HCT116 (cell line): ENCODE measurements at regions not wholly inside any gene's neighbourhood (a gene's known extent, or its start where the extent isn't known, plus 50 kb on each side); places are given as distances from the start of the nearest gene placed in this dataset.

Experiments
- ATAC-seq: fragments of 200-7000 bp; cut with Tn5 transposase; 2 replicates; pipeline ENCODE4 v1.9.1; 2020; ENCODE audit warnings: mild to moderate bottlenecking, moderate library complexity
- BruUV-seq: library from RNA; stranded (reverse); fragments of 400-500 nt; replicated peaks from 2 replicates; lab custom pipeline; 2021; lab: Mats Ljungman, UMichigan
- CTCF ChIA-PET: fragments of 300-600 bp; sonication (Branson Sonifier 250); formaldehyde crosslinking; loops from one replicate; lab custom pipeline; 2021; ENCODE audit warnings: antibody characterized with exemption; lab: Charles Lee
- POLR2A ChIA-PET: fragments of 300-600, 350-600 bp; sonication (Branson Sonifier 250); formaldehyde crosslinking; loops from one replicate; lab custom pipeline; 2021; ENCODE audit warnings: antibody characterized with exemption; lab: Charles Lee
- RAD21 ChIA-PET, 2 experiments: fragments of 300-600 bp; sonication (Branson Sonifier 250); formaldehyde crosslinking; loops; one replicate each; lab custom pipeline; 2023; ENCODE audit warnings: low total read pairs in 2 of 2; ENCODE audit not compliant: uncharacterized antibody in 2 of 2, unreplicated experiment in 2 of 2, low non-redundant PET in 1 of 2; lab: Charles Lee
- DNase-seq: peaks from one replicate; pipeline ENCODE4 v3.0.0-alpha.2; 2010; ENCODE audit warnings: low read depth, low spot score
- H2AFZ ChIP-seq: fragments of 200-600 bp; shearing (Covaris generic), sonication (generic); 2 replicates; pipeline ENCODE4 v1.6.1; 2017; ENCODE audit warnings: low read depth, mixed run types, mixed read lengths, antibody characterized with exemption, low read length; ENCODE audit not compliant: poor library complexity, severe bottlenecking
- H3K27ac ChIP-seq: 2 replicates; pipeline ENCODE4 v1.5.1; 2012; ENCODE audit warnings: low read depth, low read length
- H3K27me3 ChIP-seq: fragments of 200-600 bp; sonication (generic); 2 replicates; pipeline ENCODE4 v1.6.1; 2016; ENCODE audit warnings: mixed run types, low read length, mixed read lengths; ENCODE audit not compliant: insufficient read depth
- H3K36me3 ChIP-seq, 2 experiments: fragments of 200-500 bp in 1 of 2; fragments of 200-600 bp in 1 of 2; sonication (Bioruptor generic) in 1 of 2; sonication (generic) in 1 of 2; 2 replicates each; pipeline versions ENCODE4 v1.5.1 to v1.6.1; 2014 to 2016; ENCODE audit warnings: low read length in 2 of 2, inconsistent platforms in 1 of 2, mixed read lengths in 1 of 2, mixed run types in 1 of 2; ENCODE audit not compliant: insufficient read depth in 2 of 2, control insufficient read depth in 1 of 2
- H3K4me1 ChIP-seq, 2 experiments: fragments of 200-600 bp in 1 of 2; sonication (generic) in 1 of 2; 2 replicates each; pipeline versions ENCODE4 v1.5.1 to v1.6.1; 2012 to 2017; ENCODE audit warnings: low read length in 2 of 2, inconsistent platforms in 1 of 2, mild to moderate bottlenecking in 1 of 2, mixed read lengths in 1 of 2, mixed run types in 1 of 2, moderate library complexity in 1 of 2; ENCODE audit not compliant: insufficient read depth in 2 of 2, control insufficient read depth in 1 of 2
- H3K4me2 ChIP-seq: fragments of 200-600 bp; sonication (generic); 2 replicates; pipeline ENCODE4 v1.6.1; 2017; ENCODE audit warnings: mixed run types, low read length, mixed read lengths
- H3K4me3 ChIP-seq, 2 experiments: fragments of 200-600 bp in 1 of 2; sonication (generic) in 1 of 2; replicated peaks in 1 of 2; 2 replicates each; pipeline ENCODE4 v1.5.1; 2011 to 2016; ENCODE audit warnings: low read length in 2 of 2, control low read depth in 1 of 2, low read depth in 1 of 2, mild to moderate bottlenecking in 1 of 2, mixed read lengths in 1 of 2, mixed run types in 1 of 2
- H3K79me2 ChIP-seq: fragments of 200-600 bp; sonication (generic); 2 replicates; pipeline ENCODE4 v1.6.1; 2017; ENCODE audit warnings: mild to moderate bottlenecking, mixed run types, low read length, moderate library complexity, mixed read lengths; ENCODE audit not compliant: insufficient read depth
- H3K9ac ChIP-seq: fragments of 200-600 bp; sonication (generic); 2 replicates; pipeline ENCODE4 v1.6.1; 2016; ENCODE audit warnings: low read length, mixed read lengths
- H3K9me2 ChIP-seq: fragments of 200-600 bp; sonication (generic), shearing (Covaris generic); 2 replicates; pipeline ENCODE4 v1.6.1; 2017; ENCODE audit warnings: mixed run types, mild to moderate bottlenecking, moderate library complexity; ENCODE audit not compliant: insufficient read depth
- H3K9me3 ChIP-seq, 2 experiments: fragments of 200-500 bp in 1 of 2; fragments of 200-600 bp in 1 of 2; sonication (Bioruptor generic) in 1 of 2; sonication (generic) in 1 of 2; 2 replicates each; pipeline ENCODE4 v1.6.1; 2014 to 2017; ENCODE audit warnings: low read length in 2 of 2, mixed read lengths in 2 of 2, inconsistent platforms in 1 of 2, low read depth in 1 of 2, mild to moderate bottlenecking in 1 of 2, mixed run types in 1 of 2, moderate library complexity in 1 of 2; ENCODE audit not compliant: control insufficient read depth in 1 of 2, insufficient read depth in 1 of 2
- H4K20me1 ChIP-seq: fragments of 200-600 bp; sonication (generic), shearing (Covaris generic); 2 replicates; pipeline ENCODE4 v1.6.1; 2017; ENCODE audit warnings: mixed run types, mild to moderate bottlenecking, moderate library complexity; ENCODE audit not compliant: insufficient read depth
- CBX3 ChIP-seq: IDR thresholded peaks from 2 replicates; pipeline ENCODE4 v1.6.1; 2012; ENCODE audit warnings: low read depth
- EGR1 ChIP-seq: IDR thresholded peaks from 2 replicates; pipeline ENCODE4 v1.6.1; 2012; ENCODE audit warnings: low read depth
- EZH2phosphoT487 ChIP-seq: fragments of 200-600 bp; IDR thresholded peaks from 2 replicates; pipeline ENCODE4 v1.6.1; 2018; ENCODE audit warnings: antibody characterized with exemption, borderline replicate concordance
- JUND ChIP-seq: IDR thresholded peaks from 2 replicates; pipeline ENCODE4 v1.6.1; 2012
- POLR2A ChIP-seq: IDR thresholded peaks from 2 replicates; pipeline ENCODE4 v1.7.0; 2011; ENCODE audit warnings: borderline replicate concordance; ENCODE audit not compliant: insufficient read depth, insufficient read length; ENCODE audit errors: extremely low read depth
- POLR2AphosphoS5 ChIP-seq: IDR thresholded peaks from 2 replicates; pipeline ENCODE4 v1.6.1; 2011; ENCODE audit warnings: mild to moderate bottlenecking, low read depth, low read length, moderate library complexity
- SIN3A ChIP-seq: IDR thresholded peaks from 2 replicates; pipeline ENCODE4 v1.6.1; 2012; ENCODE audit warnings: low read depth
- TCF7L2 ChIP-seq: IDR thresholded peaks from 2 replicates; pipeline ENCODE4 v1.7.0; 2011; ENCODE audit warnings: borderline replicate concordance, inconsistent platforms; ENCODE audit not compliant: insufficient read depth, insufficient read length; ENCODE audit errors: extremely low read depth
- YY1 ChIP-seq: IDR thresholded peaks from 2 replicates; pipeline ENCODE4 v1.6.1; 2011; ENCODE audit warnings: low read length, low read depth, moderate library complexity, mild to moderate bottlenecking; ENCODE audit not compliant: insufficient replicate concordance; ENCODE audit errors: extremely low read depth
- ZFX ChIP-seq: fragments of 450-650 bp; IDR thresholded peaks from 2 replicates; pipeline ENCODE4 v1.6.1; 2017
- intact Hi-C: fragments of 100-400 bp; cut with micrococcal nuclease; formaldehyde crosslinking; loops from 2 replicates; pipeline ENCODE4 v1.10.0; 2022
- TF ChIP-seq, protein P1 (sequence below): IDR thresholded peaks from 2 replicates; pipeline ENCODE4 v1.6.1; 2012; ENCODE audit warnings: low read depth
- TF ChIP-seq, protein P2 (sequence below): IDR thresholded peaks from 2 replicates; pipeline ENCODE4 v1.6.1; 2012

DNA sequence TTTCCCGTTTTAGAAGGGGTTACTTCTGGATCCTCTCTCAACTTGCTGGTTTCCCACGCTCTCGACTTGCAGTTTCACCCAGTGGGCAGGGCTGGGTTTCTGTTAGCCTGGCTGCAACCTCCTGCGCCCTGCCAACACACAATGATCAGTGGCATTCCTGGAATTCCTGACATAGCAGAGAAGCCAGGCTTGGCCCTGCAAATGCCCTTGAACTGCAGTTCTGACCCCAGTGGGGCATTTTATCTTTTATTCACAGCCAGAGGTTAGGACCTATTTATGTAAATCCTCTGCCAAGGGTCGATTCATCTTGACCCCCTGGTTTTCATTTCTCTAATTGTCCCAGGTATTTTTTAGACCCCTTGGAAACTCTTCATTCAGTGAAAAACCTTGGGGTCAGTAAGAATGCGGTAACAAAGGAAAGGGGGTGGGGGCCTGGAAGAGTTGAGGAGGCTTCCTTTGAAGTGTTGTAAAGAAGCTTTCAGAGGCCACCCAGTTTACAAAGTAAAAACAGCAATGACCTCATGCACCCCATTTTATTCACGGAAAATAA is 217.6 kb downstream of the ZNF674 start:
- Histone ChIP-seq H3K4me3 (peak overlapping the region; percentile 36 to 51), H4K20me1 (no peaks in the 10 kb centered on the region), H3K36me3 (no peaks in the 10 kb centered on the region), H3K9me3 (no peaks in the 10 kb centered on the region), H3K79me2 (peaks cover 7% of the 10 kb centered on the region; the same call in 1 of the 2 replicates)
- no TSS peak for BruUV-seq
- POLR2A ChIA-PET = no interaction called here
- no peak for TF ChIP-seq JUND
- TF ChIP-seq, protein P1, sequence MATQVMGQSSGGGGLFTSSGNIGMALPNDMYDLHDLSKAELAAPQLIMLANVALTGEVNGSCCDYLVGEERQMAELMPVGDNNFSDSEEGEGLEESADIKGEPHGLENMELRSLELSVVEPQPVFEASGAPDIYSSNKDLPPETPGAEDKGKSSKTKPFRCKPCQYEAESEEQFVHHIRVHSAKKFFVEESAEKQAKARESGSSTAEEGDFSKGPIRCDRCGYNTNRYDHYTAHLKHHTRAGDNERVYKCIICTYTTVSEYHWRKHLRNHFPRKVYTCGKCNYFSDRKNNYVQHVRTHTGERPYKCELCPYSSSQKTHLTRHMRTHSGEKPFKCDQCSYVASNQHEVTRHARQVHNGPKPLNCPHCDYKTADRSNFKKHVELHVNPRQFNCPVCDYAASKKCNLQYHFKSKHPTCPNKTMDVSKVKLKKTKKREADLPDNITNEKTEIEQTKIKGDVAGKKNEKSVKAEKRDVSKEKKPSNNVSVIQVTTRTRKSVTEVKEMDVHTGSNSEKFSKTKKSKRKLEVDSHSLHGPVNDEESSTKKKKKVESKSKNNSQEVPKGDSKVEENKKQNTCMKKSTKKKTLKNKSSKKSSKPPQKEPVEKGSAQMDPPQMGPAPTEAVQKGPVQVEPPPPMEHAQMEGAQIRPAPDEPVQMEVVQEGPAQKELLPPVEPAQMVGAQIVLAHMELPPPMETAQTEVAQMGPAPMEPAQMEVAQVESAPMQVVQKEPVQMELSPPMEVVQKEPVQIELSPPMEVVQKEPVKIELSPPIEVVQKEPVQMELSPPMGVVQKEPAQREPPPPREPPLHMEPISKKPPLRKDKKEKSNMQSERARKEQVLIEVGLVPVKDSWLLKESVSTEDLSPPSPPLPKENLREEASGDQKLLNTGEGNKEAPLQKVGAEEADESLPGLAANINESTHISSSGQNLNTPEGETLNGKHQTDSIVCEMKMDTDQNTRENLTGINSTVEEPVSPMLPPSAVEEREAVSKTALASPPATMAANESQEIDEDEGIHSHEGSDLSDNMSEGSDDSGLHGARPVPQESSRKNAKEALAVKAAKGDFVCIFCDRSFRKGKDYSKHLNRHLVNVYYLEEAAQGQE = no peak
- TF ChIP-seq YY1 = no peak
- peak; percentile 89 for TF ChIP-seq TCF7L2
- no peak for TF ChIP-seq EZH2phosphoT487
- peak; percentile 57 for TF ChIP-seq POLR2AphosphoS5
- no peak for TF ChIP-seq ZFX
- TF ChIP-seq, protein P2, sequence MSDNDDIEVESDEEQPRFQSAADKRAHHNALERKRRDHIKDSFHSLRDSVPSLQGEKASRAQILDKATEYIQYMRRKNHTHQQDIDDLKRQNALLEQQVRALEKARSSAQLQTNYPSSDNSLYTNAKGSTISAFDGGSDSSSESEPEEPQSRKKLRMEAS = no peak
- no peak for TF ChIP-seq SIN3A
- TF ChIP-seq CBX3 = no peak
- no peak for TF ChIP-seq EGR1
- TF ChIP-seq POLR2A = no peak
- TF ChIP-seq, all 23 proteins: peak for 2
- CTCF ChIA-PET = no interaction called here
- Histone ChIP-seq H3K27ac (peak overlapping the region; percentile 88), H3K27me3 (no peaks in the 10 kb centered on the region), H3K4me1 (peaks cover 59 to 96% of the 10 kb centered on the region in 2 experiments), H2AFZ (no peak overlapping the region), H3K9me2 (no peaks in the 10 kb centered on the region), H3K4me2 (peak overlapping the region; percentile 75), H3K9ac (peak overlapping the region; percentile 84)
- ATAC-seq = peak; percentile 72
- DNase-seq = peak; percentile 76
- RAD21 ChIA-PET = interaction anchor here in 1 of 2 experiments (0.9 kb wide), 1 partner anchor 49 kb away, joined by 3 read pairs; no protein-coding TSS in a partner anchor
- intact Hi-C loops = loop anchor here (5.0 to 10.0 kb wide), 4 partner anchors 145 to 615 kb away; no protein-coding TSS in a partner anchor
